ENCODE measurements at regions not wholly inside any gene's neighbourhood (a gene's known extent, or its start where the extent isn't known, plus 50 kb on each side); places are given as distances from the start of the nearest gene placed in this dataset.

- Mint-ChIP-seq H3K36me3 (ENCODE audit: insufficient read depth) (no peaks in the 10 kb centered on the region), H3K27ac (no peak overlapping the region), H3K4me1 (ENCODE audit: low read depth) (peaks cover 9% of the 10 kb centered on the region), H3K27me3 (peaks cover 3% of the 10 kb centered on the region), H3K4me3 (ENCODE audit: low read depth) (no peak overlapping the region), H3K9me3 (ENCODE audit: low read depth) (no peaks in the 10 kb centered on the region)
- TF ChIP-seq, protein P1, sequence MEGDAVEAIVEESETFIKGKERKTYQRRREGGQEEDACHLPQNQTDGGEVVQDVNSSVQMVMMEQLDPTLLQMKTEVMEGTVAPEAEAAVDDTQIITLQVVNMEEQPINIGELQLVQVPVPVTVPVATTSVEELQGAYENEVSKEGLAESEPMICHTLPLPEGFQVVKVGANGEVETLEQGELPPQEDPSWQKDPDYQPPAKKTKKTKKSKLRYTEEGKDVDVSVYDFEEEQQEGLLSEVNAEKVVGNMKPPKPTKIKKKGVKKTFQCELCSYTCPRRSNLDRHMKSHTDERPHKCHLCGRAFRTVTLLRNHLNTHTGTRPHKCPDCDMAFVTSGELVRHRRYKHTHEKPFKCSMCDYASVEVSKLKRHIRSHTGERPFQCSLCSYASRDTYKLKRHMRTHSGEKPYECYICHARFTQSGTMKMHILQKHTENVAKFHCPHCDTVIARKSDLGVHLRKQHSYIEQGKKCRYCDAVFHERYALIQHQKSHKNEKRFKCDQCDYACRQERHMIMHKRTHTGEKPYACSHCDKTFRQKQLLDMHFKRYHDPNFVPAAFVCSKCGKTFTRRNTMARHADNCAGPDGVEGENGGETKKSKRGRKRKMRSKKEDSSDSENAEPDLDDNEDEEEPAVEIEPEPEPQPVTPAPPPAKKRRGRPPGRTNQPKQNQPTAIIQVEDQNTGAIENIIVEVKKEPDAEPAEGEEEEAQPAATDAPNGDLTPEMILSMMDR (IDR thresholded peaks at IDR 0.05; ENCODE audit: unreplicated experiment), result no peak
- no peak for DNase-seq (ENCODE audit: low spot score, unreplicated experiment)
Measured at GRCh38 chr18:73737990-73738389, 409.6 kb downstream of the FBXO15 start.

DNA sequence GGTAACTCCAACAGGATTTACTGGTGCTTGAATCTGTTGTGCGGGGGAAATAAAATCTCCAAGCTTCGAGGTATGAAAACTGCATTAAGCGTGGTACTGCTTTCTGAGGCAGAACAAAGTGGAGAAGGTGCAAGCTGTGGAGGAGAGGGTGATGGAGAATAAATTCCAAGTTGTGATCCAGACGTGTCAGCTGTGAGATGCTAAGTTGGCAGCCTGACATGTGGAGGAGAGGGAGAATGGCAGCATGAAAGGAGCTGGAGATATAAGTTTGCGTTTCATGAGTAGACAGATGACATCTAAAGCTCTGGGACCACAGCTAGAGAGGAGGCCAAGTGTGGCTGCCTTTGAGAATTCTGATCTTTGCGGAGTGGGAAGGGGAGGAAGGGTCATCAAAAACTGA, 411.8 kb downstream of the FBXO15 start:
- DNase-seq (ENCODE audit: low spot score, unreplicated experiment), result no peak
- peaks cover 5% of the 10 kb centered on the region for H3K27me3 Mint-ChIP-seq
- no peak overlapping the region for H3K27ac Mint-ChIP-seq
- peaks cover 3% of the 10 kb centered on the region for H3K9me3 Mint-ChIP-seq (ENCODE audit: low read depth)
- H3K4me1 Mint-ChIP-seq (ENCODE audit: low read depth), result no peaks in the 10 kb centered on the region
- TF ChIP-seq, protein P1 (IDR thresholded peaks at IDR 0.05; ENCODE audit: unreplicated experiment), result no peak
- no peak overlapping the region for H3K4me3 Mint-ChIP-seq (ENCODE audit: low read depth)
- no peaks in the 10 kb centered on the region for H3K36me3 Mint-ChIP-seq (ENCODE audit: insufficient read depth)

- Mint-ChIP-seq H3K36me3 (ENCODE audit: insufficient read depth) (no peaks in the 10 kb centered on the region), H3K4me1 (ENCODE audit: low read depth) (no peaks in the 10 kb centered on the region), H3K27me3 (peaks cover 5% of the 10 kb centered on the region), H3K9me3 (ENCODE audit: low read depth) (peaks cover 9% of the 10 kb centered on the region), H3K4me3 (ENCODE audit: low read depth) (no peak overlapping the region), H3K27ac (no peak overlapping the region)
- DNase-seq (ENCODE audit: low spot score, unreplicated experiment), result no peak
- TF ChIP-seq, protein P1 (IDR thresholded peaks at IDR 0.05; ENCODE audit: unreplicated experiment), result no peak
Measured at GRCh38 chr18:73733806-73734314, 413.8 kb downstream of the FBXO15 start.

- peaks cover 5% of the 10 kb centered on the region for H3K27me3 Mint-ChIP-seq
- TF ChIP-seq, protein P1 (IDR thresholded peaks at IDR 0.05; ENCODE audit: unreplicated experiment), result no peak
- no peaks in the 10 kb centered on the region for H3K4me1 Mint-ChIP-seq (ENCODE audit: low read depth)
- H3K9me3 Mint-ChIP-seq (ENCODE audit: low read depth), result peaks cover 9% of the 10 kb centered on the region
- H3K36me3 Mint-ChIP-seq (ENCODE audit: insufficient read depth), result no peaks in the 10 kb centered on the region
- no peak for DNase-seq (ENCODE audit: low spot score, unreplicated experiment)
- no peak overlapping the region for H3K27ac Mint-ChIP-seq
- no peak overlapping the region for H3K4me3 Mint-ChIP-seq (ENCODE audit: low read depth)
Measured at GRCh38 chr18:73733376-73733775, 414.3 kb downstream of the FBXO15 start.

- no peak overlapping the region for H3K27ac Mint-ChIP-seq
- no peak for DNase-seq (ENCODE audit: low spot score, unreplicated experiment)
- H3K27me3 Mint-ChIP-seq, result peaks cover 2% of the 10 kb centered on the region
- no peaks in the 10 kb centered on the region for H3K4me1 Mint-ChIP-seq (ENCODE audit: low read depth)
- H3K9me3 Mint-ChIP-seq (ENCODE audit: low read depth), result peaks cover 9% of the 10 kb centered on the region
- no peaks in the 10 kb centered on the region for H3K36me3 Mint-ChIP-seq (ENCODE audit: insufficient read depth)
- TF ChIP-seq, protein P1 (IDR thresholded peaks at IDR 0.05; ENCODE audit: unreplicated experiment), result no peak
- H3K4me3 Mint-ChIP-seq (ENCODE audit: low read depth), result no peak overlapping the region
Measured at GRCh38 chr18:73728657-73729056, 419.0 kb downstream of the FBXO15 start.

Data from progenitor cell of endocrine pancreas (in vitro differentiated cells).